Thoracic aorta (tissue), 2 donors: ENCODE measurements at regions not wholly inside any gene's neighbourhood (a gene's known extent, or its start where the extent isn't known, plus 50 kb on each side); places are given as distances from the start of the nearest gene placed in this dataset.

Experiments used
- ATAC-seq: fragments of 150-250 bp; one replicate; pipeline ENCODE4 v1.8.0; 2017; ENCODE audit warnings: low read depth; ENCODE audit not compliant: insufficient number of reproducible peaks, low FRiP score
- DNase-seq: peaks from one replicate; pipeline ENCODE4 v3.0.0-alpha.2; 2020; ENCODE audit warnings: low spot score
- H3K27ac ChIP-seq, 2 donors: fragments of 200-600 bp; sonication (generic); 1 replicate in 1 of 2; 2 replicates in 1 of 2; pipeline ENCODE4 v1.5.1; 2016; ENCODE audit warnings: mild to moderate bottlenecking in 2 of 2, moderate library complexity in 2 of 2
- H3K27me3 ChIP-seq: fragments of 200-600 bp; sonication (generic); replicated peaks from 2 replicates; pipeline ENCODE4 v1.6.0; 2016; ENCODE audit warnings: mild to moderate bottlenecking; ENCODE audit not compliant: insufficient read depth
- H3K36me3 ChIP-seq: fragments of 200-600 bp; sonication (generic); one replicate; pipeline ENCODE4 v1.5.1; 2016
- H3K4me1 ChIP-seq, 2 donors: fragments of 200-600 bp; sonication (generic); 1 replicate in 1 of 2; 2 replicates in 1 of 2; pipeline versions ENCODE4 v1.5.1 to v1.6.0; 2016; ENCODE audit warnings: low read depth in 2 of 2, mild to moderate bottlenecking in 1 of 2; ENCODE audit not compliant: control insufficient read depth in 1 of 2
- H3K4me3 ChIP-seq: fragments of 200-600 bp; sonication (generic); 2 replicates; pipeline ENCODE4 v1.5.1; 2016; ENCODE audit warnings: mild to moderate bottlenecking
- H3K9me3 ChIP-seq: fragments of 200-600 bp; sonication (generic); 2 replicates; pipeline ENCODE4 v1.5.1; 2016
- CTCF ChIP-seq: fragments of 200-600 bp; sonication (generic); IDR thresholded peaks from one replicate; pipeline ENCODE4 v1.5.1; 2019; ENCODE audit warnings: antibody characterized with exemption

GRCh38 chr1:4851385-4852065, 197.1 kb downstream of the AJAP1 start:
- Histone ChIP-seq H3K9me3 (no peaks in the 10 kb centered on the region), H3K27ac (no peak overlapping the region), H3K36me3 (no peaks in the 10 kb centered on the region), H3K4me1 (no peaks in the 10 kb centered on the region), H3K4me3 (no peak overlapping the region), H3K27me3 (no peaks in the 10 kb centered on the region)
- ATAC-seq: no peak
- no peak for TF ChIP-seq CTCF
- DNase-seq: no peak

GRCh38 chr1:4848431-4848830, 194.0 kb downstream of the AJAP1 start:
- H3K27me3 ChIP-seq: no peaks in the 10 kb centered on the region
- H3K4me3 ChIP-seq: no peak overlapping the region
- DNase-seq (no peak), ATAC-seq (no peak)
- H3K9me3 ChIP-seq: no peaks in the 10 kb centered on the region
- no peaks in the 10 kb centered on the region for H3K36me3 ChIP-seq
- H3K27ac ChIP-seq: no peak overlapping the region
- H3K4me1 ChIP-seq: no peaks in the 10 kb centered on the region
- TF ChIP-seq CTCF: no peak

- Histone ChIP-seq H3K9me3 (no peaks in the 10 kb centered on the region), H3K27ac (no peak overlapping the region), H3K36me3 (no peaks in the 10 kb centered on the region), H3K4me3 (no peak overlapping the region), H3K4me1 (no peaks in the 10 kb centered on the region), H3K27me3 (no peaks in the 10 kb centered on the region)
- no peak for DNase-seq
- no peak for TF ChIP-seq CTCF
- ATAC-seq: no peak
These were observed 193.3 kb downstream of the AJAP1 start for GRCh38 chr1:4847711-4848110.
